ENCODE measurements at regions not wholly inside any gene's neighbourhood (a gene's known extent, or its start where the extent isn't known, plus 50 kb on each side); places are given as distances from the start of the nearest gene placed in this dataset.

DNA sequence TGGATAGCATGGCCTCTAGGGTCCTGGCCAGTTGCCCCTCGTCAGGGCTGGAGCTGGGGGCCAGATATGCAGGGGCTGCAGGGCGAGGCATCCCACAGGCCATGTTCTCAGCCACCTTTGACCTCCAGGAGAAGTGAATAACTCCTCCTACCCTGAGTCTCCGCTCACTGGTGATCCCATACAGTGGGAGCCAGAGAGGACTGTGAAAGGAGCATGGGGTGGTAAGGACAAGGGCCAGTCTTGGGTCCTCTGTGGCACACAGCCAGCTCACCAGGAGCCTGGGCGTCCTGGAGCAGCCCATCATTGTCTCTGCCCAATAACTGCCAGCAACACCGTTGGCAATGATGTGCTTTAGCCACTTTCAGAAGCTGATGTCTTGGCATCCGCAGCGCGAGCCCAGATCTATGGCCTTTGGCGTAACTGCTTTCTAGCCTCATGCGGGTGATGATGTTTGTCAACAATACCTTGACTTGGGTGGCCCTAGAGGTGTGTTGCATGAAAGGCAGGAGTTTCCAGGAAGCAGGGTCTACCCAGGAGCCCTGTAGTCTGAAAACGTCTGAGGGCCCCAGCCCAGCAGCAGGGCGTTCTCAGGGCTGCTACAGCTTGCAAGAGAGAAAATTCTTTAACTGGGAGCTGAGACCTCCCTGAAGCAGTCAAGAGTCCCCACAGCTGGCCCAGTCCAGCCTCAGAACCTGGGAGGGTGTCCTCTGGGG is 61.1 kb upstream of the IQSEC1 start:
- DNase-seq: no peak

DNA sequence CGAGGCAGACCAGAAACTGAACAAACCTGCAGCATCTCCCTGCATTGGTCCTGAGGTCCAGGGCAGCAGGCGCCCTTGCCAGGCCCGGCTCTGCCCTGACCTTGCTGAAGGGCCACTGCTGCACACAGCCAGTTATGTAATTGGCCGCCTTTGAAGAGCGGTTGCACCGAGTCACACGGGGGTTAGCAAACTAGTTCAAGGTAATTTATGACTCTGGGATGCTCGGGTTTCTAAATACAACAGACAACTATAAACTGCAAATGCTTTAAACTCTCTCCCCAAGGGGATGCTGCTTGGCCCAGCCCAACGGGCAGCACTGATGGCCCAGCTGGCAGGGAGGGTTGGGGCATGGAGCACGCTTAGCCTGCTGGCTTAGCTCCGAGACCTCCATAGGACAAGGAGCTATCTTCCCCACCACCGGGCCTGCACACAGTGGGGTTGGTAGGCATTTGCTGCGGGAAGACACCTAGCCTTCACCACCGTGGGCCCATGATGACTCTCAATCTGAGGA is 60.3 kb upstream of the IQSEC1 start:
- no peak for DNase-seq

DNA sequence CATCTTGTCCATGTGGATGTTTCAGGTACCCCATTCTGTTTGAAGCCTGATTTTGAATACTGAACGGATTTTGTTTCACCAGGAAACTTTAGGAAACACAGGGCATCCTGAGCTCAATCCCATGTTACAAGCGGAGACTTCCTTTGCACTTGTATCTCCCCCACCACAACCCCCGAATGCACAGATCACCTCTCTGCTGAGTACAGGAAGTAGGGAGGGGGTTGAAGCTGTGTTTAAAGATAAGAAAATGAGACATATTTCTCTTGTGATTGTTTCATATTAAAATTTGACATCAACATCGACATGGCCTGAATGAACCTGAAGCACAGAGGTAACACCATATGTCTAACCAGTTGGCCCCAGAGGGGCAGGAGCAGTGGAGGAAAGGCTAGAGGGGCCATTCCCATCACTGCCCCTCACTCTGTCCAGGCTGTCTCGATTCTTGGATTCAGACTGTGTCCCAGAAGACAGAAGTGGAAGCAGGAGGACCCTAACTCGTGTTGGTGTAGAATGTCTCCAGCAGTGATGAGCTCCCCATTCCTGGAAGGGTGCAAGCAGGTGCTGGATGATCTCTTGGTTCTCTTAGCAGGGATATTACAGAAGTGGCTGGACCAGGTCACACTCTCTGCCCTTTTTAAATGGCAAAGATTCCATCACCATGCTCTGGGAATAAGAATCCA is 59.6 kb upstream of the IQSEC1 start:
- no peak for DNase-seq

DNA sequence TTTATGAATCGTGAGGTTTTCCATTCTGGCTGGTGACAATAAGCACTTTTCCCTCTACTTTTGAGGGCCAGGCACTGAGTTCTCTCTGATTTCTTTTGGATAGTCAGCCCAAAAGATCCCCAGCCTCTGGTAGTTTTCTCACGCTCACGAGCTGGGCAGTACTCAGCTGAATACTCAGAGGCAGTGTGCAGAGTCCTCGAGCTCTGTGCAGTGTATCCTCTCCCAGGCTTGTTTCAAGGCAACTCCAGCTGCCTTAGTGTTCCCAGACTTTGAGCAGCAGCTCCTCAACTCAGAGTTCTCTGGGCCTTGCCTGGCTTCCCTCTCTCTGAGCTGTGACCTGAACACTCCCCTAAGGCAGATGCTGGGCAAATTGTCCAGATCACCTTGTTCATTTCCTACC is 59.1 kb upstream of the IQSEC1 start:
- DNase-seq: no peak

DNA sequence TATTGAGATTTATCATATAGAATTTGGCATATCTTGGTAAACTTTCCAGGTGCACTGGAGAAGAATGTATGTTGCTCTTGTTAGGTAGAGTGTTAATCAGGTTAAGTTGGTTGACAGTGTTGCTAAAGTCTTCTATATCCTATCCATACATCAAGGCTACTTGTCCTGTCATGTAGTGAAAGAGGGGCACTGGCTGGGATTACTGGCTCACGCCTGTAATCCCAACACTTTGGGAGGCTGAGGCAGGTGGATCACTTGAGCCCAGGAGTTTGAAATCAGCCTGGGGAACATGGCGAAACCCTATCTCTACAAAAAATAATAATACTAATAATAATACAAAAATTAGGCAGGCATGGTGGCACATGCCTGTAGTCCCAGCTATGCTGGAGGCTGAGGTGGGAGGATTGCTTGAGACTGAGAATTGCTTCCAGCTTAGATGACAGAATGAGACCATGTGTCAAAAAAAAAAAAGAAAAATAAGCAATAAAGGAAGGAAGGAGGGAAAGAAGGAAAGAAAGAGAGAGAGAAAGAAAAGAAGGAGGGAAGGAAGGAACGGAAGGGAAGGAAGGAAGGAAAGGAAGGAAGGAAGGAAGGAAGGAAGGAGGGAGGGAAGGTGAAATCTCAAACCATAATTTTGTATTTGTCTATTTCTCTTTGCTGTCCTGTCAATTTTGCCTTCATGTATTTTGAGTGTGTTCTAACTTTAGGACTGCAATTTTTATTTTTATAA is 57.4 kb upstream of the IQSEC1 start:
- DNase-seq: no peak

DNA sequence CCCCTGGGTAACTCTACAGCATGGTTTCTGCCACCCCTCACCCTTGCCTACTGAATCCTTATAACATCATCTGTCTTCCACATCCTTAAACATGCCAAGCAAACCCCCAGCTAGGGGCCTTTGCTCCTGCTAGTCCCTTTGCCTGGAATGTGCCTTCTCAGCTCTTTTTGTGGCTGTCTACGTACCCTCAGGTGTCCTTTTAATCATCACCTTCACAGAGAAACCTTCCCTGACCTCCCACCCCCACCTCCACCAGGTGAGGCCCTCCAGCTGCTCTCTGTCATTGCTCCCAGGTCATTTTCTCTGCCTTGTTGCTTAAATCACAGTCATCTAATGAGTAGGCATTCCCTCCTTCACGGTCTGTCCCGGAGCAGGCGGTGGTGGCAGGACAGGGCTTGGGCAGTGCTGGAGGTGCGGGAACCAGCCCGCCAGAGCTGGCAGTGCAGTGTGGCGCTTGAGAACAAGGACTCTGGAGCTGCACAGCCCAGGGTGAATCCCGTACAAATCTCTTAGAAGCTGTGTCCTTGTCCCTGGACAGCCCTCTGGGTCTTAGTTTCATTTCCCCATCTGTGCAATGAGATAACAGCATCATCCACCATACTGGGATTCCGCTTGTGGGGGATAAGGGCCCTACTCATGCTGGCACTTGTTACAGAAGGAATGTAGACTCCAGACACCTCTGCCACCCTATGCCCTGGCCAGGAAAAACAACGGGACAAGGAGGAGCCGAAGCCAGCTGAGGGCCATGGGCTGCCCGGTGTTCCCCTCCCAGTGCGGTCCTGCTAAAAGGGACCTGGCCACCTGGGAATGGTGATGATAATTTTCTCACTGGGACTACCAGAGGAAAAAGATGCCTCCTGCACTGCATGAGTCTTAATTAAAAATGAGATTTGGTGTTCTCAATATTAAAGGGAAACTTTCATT is 52.1 kb upstream of the IQSEC1 start:
- DNase-seq: no peak

DNA sequence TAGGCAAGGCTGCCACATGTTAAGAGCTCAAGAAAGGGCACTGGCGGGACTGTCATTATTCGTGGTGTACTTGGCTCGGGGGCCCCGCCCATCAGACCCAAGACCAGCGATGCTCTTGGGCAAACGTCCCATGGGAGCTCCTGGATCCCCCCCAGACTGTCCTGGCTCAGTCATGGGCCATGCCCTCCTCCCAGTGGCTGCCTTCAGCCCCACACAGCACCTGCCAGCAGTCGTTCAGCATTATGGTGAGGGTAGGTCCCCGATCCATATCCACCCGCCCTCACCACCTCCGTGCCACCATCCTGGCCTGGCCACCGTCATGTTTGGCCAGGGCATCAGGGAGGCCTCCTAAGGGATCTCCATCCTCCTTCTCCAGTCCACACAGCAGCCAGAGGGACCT is 51.4 kb upstream of the IQSEC1 start:
- DNase-seq: no peak

DNA sequence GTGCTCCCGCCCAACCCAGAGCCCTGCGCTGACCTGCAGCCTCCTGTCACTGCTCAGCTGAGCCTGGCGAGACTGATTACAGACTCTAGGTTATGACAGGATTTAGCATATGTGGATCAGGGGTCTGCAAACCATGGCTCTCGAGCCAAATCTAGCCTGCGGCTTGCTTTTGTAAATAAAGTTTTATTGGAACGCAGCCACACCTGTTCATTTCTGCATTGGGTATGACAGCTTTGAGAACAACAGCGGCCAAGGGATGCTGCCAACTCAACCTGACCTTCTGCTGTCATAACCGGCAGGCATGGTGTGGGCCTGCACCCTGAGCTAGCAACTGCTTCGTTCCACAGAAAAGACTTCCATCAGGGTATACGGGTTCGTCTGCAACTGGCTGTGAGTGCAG is 50.5 kb upstream of the IQSEC1 start:
- no peak for DNase-seq

DNA sequence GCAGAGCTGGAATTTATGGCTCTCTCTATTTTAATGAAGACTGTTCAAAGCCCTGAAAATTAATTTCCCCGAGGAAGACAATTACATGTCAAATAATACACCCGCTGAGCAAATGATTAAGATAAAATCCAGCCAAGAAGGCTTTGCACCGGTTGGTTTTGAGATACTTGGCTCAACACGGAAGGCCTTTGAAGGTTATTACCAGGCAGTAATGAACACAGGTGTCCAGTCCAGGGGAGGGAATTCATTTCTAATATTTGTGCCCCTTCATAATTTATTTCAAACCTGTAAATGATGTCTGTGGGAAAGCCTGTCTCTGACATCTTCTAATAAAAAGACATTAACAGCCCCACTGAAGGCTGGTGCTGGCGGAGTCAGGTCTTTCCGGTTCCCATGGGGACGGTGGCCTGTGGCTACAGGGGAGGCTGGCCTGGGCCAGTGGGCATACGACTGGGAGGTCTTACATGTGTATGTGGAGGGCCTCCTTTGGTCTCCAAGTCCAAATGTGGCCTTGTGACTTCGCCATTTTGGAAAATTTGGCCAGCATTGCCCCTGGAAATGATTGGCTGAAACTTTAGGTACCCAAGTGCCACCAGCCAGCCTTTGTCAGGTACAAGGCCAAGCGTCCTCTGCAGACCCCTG is 49.9 kb upstream of the IQSEC1 start:
- DNase-seq: no peak
